ENCODE measurements at regions not wholly inside any gene's neighbourhood (a gene's known extent, or its start where the extent isn't known, plus 50 kb on each side); places are given as distances from the start of the nearest gene placed in this dataset.

DNA sequence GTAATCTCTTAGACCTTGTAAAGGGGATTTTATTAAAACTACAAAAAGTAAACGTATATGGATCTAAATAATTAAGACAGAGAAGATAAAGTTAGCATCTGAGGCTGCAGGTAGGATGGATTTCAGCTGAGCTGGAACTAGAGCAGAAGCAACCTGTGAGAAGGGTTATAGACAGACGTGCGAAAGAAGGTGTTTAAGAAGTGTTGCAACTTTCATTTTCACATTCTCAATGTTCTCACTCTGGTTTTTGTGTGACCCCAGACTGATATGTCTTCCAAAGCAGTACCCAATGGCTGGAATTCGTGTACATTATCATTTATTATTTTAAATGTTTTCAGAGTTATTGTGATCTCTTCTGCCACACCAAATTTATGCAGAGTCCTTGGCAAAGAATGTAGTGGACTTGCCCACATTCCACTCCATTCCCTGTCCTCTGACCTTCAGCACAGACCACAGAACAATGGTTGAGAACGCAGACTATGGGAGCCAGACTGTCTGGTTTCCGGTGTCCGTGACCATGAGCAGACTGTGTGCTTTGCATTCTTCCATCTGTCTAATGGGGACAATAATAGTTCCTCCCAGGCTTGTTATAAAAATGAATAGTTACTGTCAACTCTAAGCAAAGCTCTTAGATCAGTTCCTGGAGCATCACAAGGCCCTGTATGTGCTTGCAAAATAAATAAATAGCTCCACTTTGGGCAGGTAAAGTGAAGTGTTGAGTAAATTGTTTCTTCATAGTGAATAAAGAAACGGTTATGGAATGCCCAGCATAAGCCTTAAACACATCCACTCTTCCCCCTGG lies 140.6 kb upstream of the SAMSN1 start:
- H3K9ac ChIP-seq (ENCODE audit: low read length in 3 of 3): no peak overlapping the region
- H3K27ac ChIP-seq (ENCODE audit: low read depth in 2 of 2, low read length in 2 of 2): no peak overlapping the region
- intact Hi-C loops (cut with DNase I): no loop called here
- H3K27me3 ChIP-seq (ENCODE audit: control insufficient read depth, insufficient read depth, low read length): no peaks in the 10 kb centered on the region
- no peak overlapping the region for H3K4me3 ChIP-seq (ENCODE audit: low read length in 3 of 3)
- H3K9me3 ChIP-seq (ENCODE audit: control insufficient read depth in 2 of 3, insufficient read depth in 1 of 3, low read length in 3 of 3): no peaks in the 10 kb centered on the region
- H3K36me3 ChIP-seq (ENCODE audit: control insufficient read depth in 2 of 3, insufficient read depth in 3 of 3, low read length in 3 of 3): no peaks in the 10 kb centered on the region
- TF ChIP-seq, protein P1, sequence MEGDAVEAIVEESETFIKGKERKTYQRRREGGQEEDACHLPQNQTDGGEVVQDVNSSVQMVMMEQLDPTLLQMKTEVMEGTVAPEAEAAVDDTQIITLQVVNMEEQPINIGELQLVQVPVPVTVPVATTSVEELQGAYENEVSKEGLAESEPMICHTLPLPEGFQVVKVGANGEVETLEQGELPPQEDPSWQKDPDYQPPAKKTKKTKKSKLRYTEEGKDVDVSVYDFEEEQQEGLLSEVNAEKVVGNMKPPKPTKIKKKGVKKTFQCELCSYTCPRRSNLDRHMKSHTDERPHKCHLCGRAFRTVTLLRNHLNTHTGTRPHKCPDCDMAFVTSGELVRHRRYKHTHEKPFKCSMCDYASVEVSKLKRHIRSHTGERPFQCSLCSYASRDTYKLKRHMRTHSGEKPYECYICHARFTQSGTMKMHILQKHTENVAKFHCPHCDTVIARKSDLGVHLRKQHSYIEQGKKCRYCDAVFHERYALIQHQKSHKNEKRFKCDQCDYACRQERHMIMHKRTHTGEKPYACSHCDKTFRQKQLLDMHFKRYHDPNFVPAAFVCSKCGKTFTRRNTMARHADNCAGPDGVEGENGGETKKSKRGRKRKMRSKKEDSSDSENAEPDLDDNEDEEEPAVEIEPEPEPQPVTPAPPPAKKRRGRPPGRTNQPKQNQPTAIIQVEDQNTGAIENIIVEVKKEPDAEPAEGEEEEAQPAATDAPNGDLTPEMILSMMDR (IDR thresholded peaks at IDR 0.05; ENCODE audit: borderline replicate concordance, extremely low read depth, insufficient read depth): no peak
- H3K4me1 ChIP-seq (ENCODE audit: control insufficient read depth in 2 of 3, insufficient read depth in 2 of 3, low read depth in 1 of 3, low read length in 3 of 3): no peaks in the 10 kb centered on the region
- FAIRE-seq (no peak), DNase-seq (no peak)

DNA sequence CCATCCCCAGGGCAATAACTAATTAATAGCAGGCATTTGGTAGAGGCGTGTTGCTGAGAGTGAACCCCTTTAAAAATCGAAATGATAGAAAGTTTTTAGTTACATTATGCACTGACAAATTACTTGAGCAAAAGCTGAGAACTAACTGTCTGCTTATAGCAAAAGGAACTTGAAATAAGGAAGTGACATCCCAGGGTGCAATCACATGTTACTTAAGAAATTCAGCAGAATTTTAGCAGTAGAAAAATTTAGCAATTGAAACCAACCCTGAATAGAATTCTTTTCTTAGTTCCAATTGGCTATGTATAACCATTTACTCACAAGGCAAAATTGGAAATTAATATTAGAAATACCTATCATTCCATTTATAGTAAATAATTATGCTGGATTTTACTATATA lies 139.5 kb upstream of the SAMSN1 start:
- Histone ChIP-seq H3K36me3 (ENCODE audit: control insufficient read depth in 2 of 3, insufficient read depth in 3 of 3, low read length in 3 of 3) (no peaks in the 10 kb centered on the region), H3K4me1 (ENCODE audit: control insufficient read depth in 2 of 3, insufficient read depth in 2 of 3, low read depth in 1 of 3, low read length in 3 of 3) (no peaks in the 10 kb centered on the region), H3K27ac (ENCODE audit: low read depth in 2 of 2, low read length in 2 of 2) (no peak overlapping the region), H3K4me3 (ENCODE audit: low read length in 3 of 3) (no peak overlapping the region), H3K9ac (ENCODE audit: low read length in 3 of 3) (no peak overlapping the region), H3K9me3 (ENCODE audit: control insufficient read depth in 2 of 3, insufficient read depth in 1 of 3, low read length in 3 of 3) (no peaks in the 10 kb centered on the region), H3K27me3 (ENCODE audit: control insufficient read depth, insufficient read depth, low read length) (no peaks in the 10 kb centered on the region)
- DNase-seq: no peak
- TF ChIP-seq, protein P1 (IDR thresholded peaks at IDR 0.05; ENCODE audit: borderline replicate concordance, extremely low read depth, insufficient read depth): no peak
- no peak for FAIRE-seq
- intact Hi-C loops (cut with DNase I): no loop called here

DNA sequence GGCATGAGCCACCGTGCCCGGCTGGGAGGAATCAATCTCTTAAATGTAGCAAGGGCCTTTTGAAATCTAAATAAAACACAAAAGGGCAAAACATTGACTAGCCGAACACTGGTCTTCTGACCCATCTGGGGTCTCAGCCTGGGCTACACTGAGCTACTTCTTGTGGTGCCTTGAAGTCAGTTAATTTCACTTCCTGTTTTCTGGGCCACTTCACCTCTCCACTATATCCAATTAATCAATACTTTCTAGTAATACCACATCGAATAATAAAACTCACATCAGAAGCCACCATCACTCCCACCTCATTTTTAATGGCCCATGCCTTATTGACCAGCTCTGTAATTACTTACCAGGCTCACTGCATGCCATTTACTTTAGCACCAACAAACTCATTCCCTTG lies 138.0 kb upstream of the SAMSN1 start:
- Histone ChIP-seq H3K27ac (ENCODE audit: low read depth in 2 of 2, low read length in 2 of 2) (no peak overlapping the region), H3K9me3 (ENCODE audit: control insufficient read depth in 2 of 3, insufficient read depth in 1 of 3, low read length in 3 of 3) (no peaks in the 10 kb centered on the region), H3K9ac (ENCODE audit: low read length in 3 of 3) (no peak overlapping the region), H3K4me3 (ENCODE audit: low read length in 3 of 3) (no peak overlapping the region), H3K4me1 (ENCODE audit: control insufficient read depth in 2 of 3, insufficient read depth in 2 of 3, low read depth in 1 of 3, low read length in 3 of 3) (no peaks in the 10 kb centered on the region), H3K27me3 (ENCODE audit: control insufficient read depth, insufficient read depth, low read length) (no peaks in the 10 kb centered on the region), H3K36me3 (ENCODE audit: control insufficient read depth in 2 of 3, insufficient read depth in 3 of 3, low read length in 3 of 3) (no peaks in the 10 kb centered on the region)
- no peak for FAIRE-seq
- DNase-seq: peak in 1 of 5 donors; percentile 12
- TF ChIP-seq, protein P1 (IDR thresholded peaks at IDR 0.05; ENCODE audit: borderline replicate concordance, extremely low read depth, insufficient read depth): no peak
- intact Hi-C loops (cut with DNase I): no loop called here

Data from kidney (tissue), 13 donors.